Endothelial cell of umbilical vein (primary cell): ENCODE measurements at regions not wholly inside any gene's neighbourhood (a gene's known extent, or its start where the extent isn't known, plus 50 kb on each side); places are given as distances from the start of the nearest gene placed in this dataset.

Experiments
- BruUV-seq: library from RNA; stranded (reverse); fragments of 400-500 nt; replicated peaks from 2 replicates; lab custom pipeline; 2021; lab: Mats Ljungman, UMichigan
- CTCF ChIA-PET: fragments of 300-600, 350-600 bp; sonication (Branson Sonifier 250); formaldehyde crosslinking; loops from one replicate; lab custom pipeline; 2021; ENCODE audit warnings: antibody characterized with exemption, inconsistent platforms; lab: Charles Lee
- POLR2A ChIA-PET: fragments of 300-600, 350-600 bp; sonication (Branson Sonifier 250); formaldehyde crosslinking; loops from one replicate; lab custom pipeline; 2021; ENCODE audit warnings: antibody characterized with exemption, inconsistent platforms; lab: Charles Lee
- DNase-seq: peaks from one replicate; pipeline ENCODE4 v3.0.0-alpha.2; 2011; ENCODE audit warnings: low read depth, low spot score
- FAIRE-seq: peaks from 2 replicates; lab custom pipeline; 2011; peaks lifted over from hg19 to GRCh38; lab: Jason Lieb, UNC
- H2AFZ ChIP-seq: 2 replicates; pipeline ENCODE4 v1.6.0; 2012; ENCODE audit warnings: low read depth, low read length, control low read depth, inconsistent platforms
- H3K27ac ChIP-seq: 2 replicates; pipeline ENCODE4 v1.5.1; 2011; ENCODE audit warnings: low read depth, mild to moderate bottlenecking, control low read depth, low read length, moderate library complexity; ENCODE audit not compliant: insufficient read depth
- H3K27me3 ChIP-seq, 2 experiments: 2 replicates each; pipeline versions ENCODE4 v1.6.0 to v1.6.1; 2011; ENCODE audit warnings: low read length in 2 of 2, mixed read lengths in 1 of 2; ENCODE audit not compliant: control insufficient read depth in 2 of 2, insufficient read depth in 2 of 2
- H3K36me3 ChIP-seq, 2 experiments: 2 replicates in 1 of 2; 3 replicates in 1 of 2; pipeline ENCODE4 v1.5.1; 2011; ENCODE audit warnings: low read length in 2 of 2, mild to moderate bottlenecking in 1 of 2, moderate library complexity in 1 of 2; ENCODE audit not compliant: control insufficient read depth in 2 of 2, insufficient read depth in 2 of 2; ENCODE audit errors: extremely low read depth in 1 of 2
- H3K4me1 ChIP-seq: 3 replicates; pipeline ENCODE4 v1.5.1; 2011; ENCODE audit warnings: mild to moderate bottlenecking, low read length; ENCODE audit not compliant: control insufficient read depth, insufficient read depth; ENCODE audit errors: extremely low read depth
- H3K4me2 ChIP-seq: 2 replicates; pipeline ENCODE4 v1.6.1; 2011; ENCODE audit warnings: low read length, control low read depth, mixed read lengths; ENCODE audit not compliant: insufficient read depth
- H3K4me3 ChIP-seq, 3 experiments: fragments of 200-600 bp in 1 of 3; sonication (generic), shearing (Covaris generic) in 1 of 3; replicated peaks in 1 of 3; 2 replicates each; pipeline ENCODE4 v1.5.1; 2011 to 2016; ENCODE audit warnings: control low read depth in 3 of 3, low read length in 3 of 3, mild to moderate bottlenecking in 2 of 3, inconsistent platforms in 1 of 3, low read depth in 1 of 3, moderate library complexity in 1 of 3; ENCODE audit not compliant: insufficient read depth in 1 of 3
- H3K79me2 ChIP-seq: 2 replicates; pipeline ENCODE4 v1.6.0; 2012; ENCODE audit warnings: low read length, inconsistent platforms; ENCODE audit not compliant: control insufficient read depth, insufficient read depth
- H3K9ac ChIP-seq: replicated peaks from 2 replicates; pipeline ENCODE3; 2011; ENCODE audit warnings: low read length, control low read depth; ENCODE audit not compliant: insufficient read depth; ENCODE audit errors: extremely low read depth
- H3K9me1 ChIP-seq: replicated peaks from 3 replicates; pipeline ENCODE4 v1.6.0; 2011; ENCODE audit warnings: mild to moderate bottlenecking, low read length; ENCODE audit not compliant: control insufficient read depth, insufficient read depth; ENCODE audit errors: extremely low read depth
- H3K9me3 ChIP-seq: replicated peaks from 2 replicates; pipeline ENCODE4 v1.5.1; 2012; ENCODE audit warnings: low read length, inconsistent platforms; ENCODE audit not compliant: control insufficient read depth, insufficient read depth
- H4K20me1 ChIP-seq: replicated peaks from 2 replicates; pipeline ENCODE3; 2011; ENCODE audit warnings: mild to moderate bottlenecking, low read length; ENCODE audit not compliant: control insufficient read depth, insufficient read depth; ENCODE audit errors: extremely low read depth
- EZH2 ChIP-seq: IDR thresholded peaks from 2 replicates; pipeline ENCODE4 v1.6.1; 2012; ENCODE audit warnings: borderline replicate concordance, low read depth, mild to moderate bottlenecking, moderate library complexity, low read length, inconsistent platforms; ENCODE audit not compliant: severe bottlenecking
- FOS ChIP-seq: IDR thresholded peaks from 2 replicates; pipeline ENCODE4 v1.6.1; 2011; ENCODE audit warnings: mild to moderate bottlenecking, low read length, moderate library complexity, borderline replicate concordance; ENCODE audit not compliant: insufficient read depth
- GATA2 ChIP-seq: IDR thresholded peaks from 2 replicates; pipeline ENCODE4 v1.7.0; 2011; ENCODE audit warnings: low read depth, mild to moderate bottlenecking, moderate library complexity, mixed read lengths, low read length; ENCODE audit not compliant: insufficient read length, insufficient read depth
- JUN ChIP-seq: IDR thresholded peaks from 2 replicates; pipeline ENCODE4 v1.6.1; 2011; ENCODE audit warnings: borderline replicate concordance, low read depth; ENCODE audit not compliant: insufficient read length, insufficient read depth
- MYC ChIP-seq: IDR thresholded peaks from one replicate; pipeline ENCODE4 v1.6.1; 2011; ENCODE audit warnings: mild to moderate bottlenecking, low read depth, low read length
- POLR2A ChIP-seq: IDR thresholded peaks from 2 replicates; pipeline ENCODE4 v1.6.1; 2012; ENCODE audit warnings: low read depth, mild to moderate bottlenecking, control low read depth, low read length
- POLR2AphosphoS5 ChIP-seq: IDR thresholded peaks from 2 replicates; pipeline ENCODE4 v1.6.1; 2012; ENCODE audit warnings: low read depth, mild to moderate bottlenecking, control low read depth, low read length, moderate library complexity; ENCODE audit not compliant: insufficient read depth
- dilution Hi-C: fragments of 300-500 bp; cut with MboI; formaldehyde crosslinking; loops from one replicate; pipeline ENCODE4 v1.15.0; 2019; ENCODE audit warnings: low sequenced_read_pairs; ENCODE audit not compliant: extremely low pct_ligation_motif_present
- intact Hi-C: fragments of 100-400 bp; cut with micrococcal nuclease; formaldehyde crosslinking; loops from one replicate; pipeline ENCODE4 v1.10.0; 2022
- TF ChIP-seq, protein P1 (sequence below), 2 donors: IDR thresholded peaks; 1 replicate in 1 of 2; 2 replicates in 1 of 2; pipeline ENCODE4 v1.5.1; 2011; ENCODE audit warnings: low read length in 2 of 2, mild to moderate bottlenecking in 2 of 2, moderate library complexity in 2 of 2, control low read depth in 1 of 2, inconsistent platforms in 1 of 2, low read depth in 1 of 2; ENCODE audit not compliant: insufficient read depth in 1 of 2; ENCODE audit errors: extremely low read depth in 1 of 2
- TF ChIP-seq, protein P2 (sequence below): IDR thresholded peaks from 2 replicates; pipeline ENCODE4 v1.6.1; 2011; ENCODE audit not compliant: insufficient read depth, insufficient read length

- no peaks in the 10 kb centered on the region for H3K27me3 ChIP-seq
- CTCF ChIA-PET: interaction anchor here (1.6 kb wide), 1 partner anchor 12 kb away, joined by 4 read pairs; no protein-coding TSS in a partner anchor
- no peak overlapping the region for H3K4me3 ChIP-seq
- H4K20me1 ChIP-seq: no peaks in the 10 kb centered on the region
- dilution Hi-C loops: no loop called here
- BruUV-seq: no TSS peak
- H3K9me3 ChIP-seq: no peaks in the 10 kb centered on the region
- no peak for DNase-seq
- no peaks in the 10 kb centered on the region for H3K4me1 ChIP-seq
- no peak overlapping the region for H2AFZ ChIP-seq
- no peaks in the 10 kb centered on the region for H3K9me1 ChIP-seq
- intact Hi-C loops: no loop called here
- H3K36me3 ChIP-seq: no peaks in the 10 kb centered on the region
- no peak for TF ChIP-seq GATA2
- no peak for TF ChIP-seq POLR2AphosphoS5
- no peak for TF ChIP-seq MYC
- TF ChIP-seq, protein P1, sequence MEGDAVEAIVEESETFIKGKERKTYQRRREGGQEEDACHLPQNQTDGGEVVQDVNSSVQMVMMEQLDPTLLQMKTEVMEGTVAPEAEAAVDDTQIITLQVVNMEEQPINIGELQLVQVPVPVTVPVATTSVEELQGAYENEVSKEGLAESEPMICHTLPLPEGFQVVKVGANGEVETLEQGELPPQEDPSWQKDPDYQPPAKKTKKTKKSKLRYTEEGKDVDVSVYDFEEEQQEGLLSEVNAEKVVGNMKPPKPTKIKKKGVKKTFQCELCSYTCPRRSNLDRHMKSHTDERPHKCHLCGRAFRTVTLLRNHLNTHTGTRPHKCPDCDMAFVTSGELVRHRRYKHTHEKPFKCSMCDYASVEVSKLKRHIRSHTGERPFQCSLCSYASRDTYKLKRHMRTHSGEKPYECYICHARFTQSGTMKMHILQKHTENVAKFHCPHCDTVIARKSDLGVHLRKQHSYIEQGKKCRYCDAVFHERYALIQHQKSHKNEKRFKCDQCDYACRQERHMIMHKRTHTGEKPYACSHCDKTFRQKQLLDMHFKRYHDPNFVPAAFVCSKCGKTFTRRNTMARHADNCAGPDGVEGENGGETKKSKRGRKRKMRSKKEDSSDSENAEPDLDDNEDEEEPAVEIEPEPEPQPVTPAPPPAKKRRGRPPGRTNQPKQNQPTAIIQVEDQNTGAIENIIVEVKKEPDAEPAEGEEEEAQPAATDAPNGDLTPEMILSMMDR (IDR thresholded peaks at IDR 0.05; ENCODE audit: extremely low read depth in 1 of 2, insufficient read depth in 1 of 2, low read depth in 1 of 2, low read length in 2 of 2): no peak
- TF ChIP-seq FOS: no peak
- no peak for TF ChIP-seq JUN
- TF ChIP-seq, protein P2, sequence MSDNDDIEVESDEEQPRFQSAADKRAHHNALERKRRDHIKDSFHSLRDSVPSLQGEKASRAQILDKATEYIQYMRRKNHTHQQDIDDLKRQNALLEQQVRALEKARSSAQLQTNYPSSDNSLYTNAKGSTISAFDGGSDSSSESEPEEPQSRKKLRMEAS: no peak
- no peak for TF ChIP-seq EZH2
- no peak for TF ChIP-seq POLR2A
- H3K27ac ChIP-seq: no peak overlapping the region
- POLR2A ChIA-PET: no interaction called here
- H3K9ac ChIP-seq: no peak overlapping the region
- no peaks in the 10 kb centered on the region for H3K79me2 ChIP-seq
- no peak for FAIRE-seq
- H3K4me2 ChIP-seq: no peak overlapping the region
Observed at GRCh38 chr1:80181418-80181817, 1174.9 kb upstream of the ADGRL4 start.
